ENCODE measurements at regions not wholly inside any gene's neighbourhood (a gene's known extent, or its start where the extent isn't known, plus 50 kb on each side); places are given as distances from the start of the nearest gene placed in this dataset.
"Not testable (repeated sequence)": the region's sequence is repeated elsewhere in the genome, so short reads cannot be mapped to it uniquely, and the experiment has no call there.

GRCh38 chr10:22846294-22846693, 81.6 kb upstream of the ARMC3 start:
- Histone ChIP-seq H3K9ac (ENCODE audit: low read length in 2 of 2) (no peak overlapping the region), H3K4me3 (ENCODE audit: low read length in 2 of 2) (no peak overlapping the region), H3K9me3 (ENCODE audit: control insufficient read depth in 2 of 2, low read length in 2 of 2) (no peaks in the 10 kb centered on the region), H3K4me1 (ENCODE audit: control insufficient read depth, insufficient read depth, low read length) (peaks cover 19% of the 10 kb centered on the region), H3K36me3 (ENCODE audit: control insufficient read depth in 2 of 2, insufficient read depth in 2 of 2, low read length in 2 of 2) (no peaks in the 10 kb centered on the region), H3K27me3 (ENCODE audit: control insufficient read depth in 1 of 2, insufficient read depth in 2 of 2, low read length in 2 of 2) (no peaks in the 10 kb centered on the region), H3K27ac (ENCODE audit: low read length) (no peak overlapping the region)

GRCh38 chr10:22839639-22840038, 88.2 kb upstream of the ARMC3 start:
- H3K36me3 ChIP-seq (ENCODE audit: control insufficient read depth in 2 of 2, insufficient read depth in 2 of 2, low read length in 2 of 2): no peaks in the 10 kb centered on the region
- no peak overlapping the region for H3K27ac ChIP-seq (ENCODE audit: low read length)
- no peaks in the 10 kb centered on the region for H3K27me3 ChIP-seq (ENCODE audit: control insufficient read depth in 1 of 2, insufficient read depth in 2 of 2, low read length in 2 of 2)
- H3K9ac ChIP-seq (ENCODE audit: low read length in 2 of 2): no peak overlapping the region
- H3K4me3 ChIP-seq (ENCODE audit: low read length in 2 of 2): no peak overlapping the region
- no peaks in the 10 kb centered on the region for H3K4me1 ChIP-seq (ENCODE audit: control insufficient read depth, insufficient read depth, low read length)
- H3K9me3 ChIP-seq (ENCODE audit: control insufficient read depth in 2 of 2, low read length in 2 of 2): no peaks in the 10 kb centered on the region

- Histone ChIP-seq H3K27me3 (ENCODE audit: control insufficient read depth in 1 of 2, insufficient read depth in 2 of 2, low read length in 2 of 2) (no peaks in the 10 kb centered on the region), H3K9me3 (ENCODE audit: control insufficient read depth in 2 of 2, low read length in 2 of 2) (no peaks in the 10 kb centered on the region), H3K9ac (ENCODE audit: low read length in 2 of 2) (no peak overlapping the region), H3K4me1 (ENCODE audit: control insufficient read depth, insufficient read depth, low read length) (no peaks in the 10 kb centered on the region), H3K4me3 (ENCODE audit: low read length in 2 of 2) (no peak overlapping the region), H3K27ac (ENCODE audit: low read length) (no peak overlapping the region), H3K36me3 (ENCODE audit: control insufficient read depth in 2 of 2, insufficient read depth in 2 of 2, low read length in 2 of 2) (no peaks in the 10 kb centered on the region)
These were observed 90.1 kb upstream of the ARMC3 start for GRCh38 chr10:22837771-22838170.

GRCh38 chr10:22837351-22837750, 90.5 kb upstream of the ARMC3 start:
- H3K9me3 ChIP-seq (ENCODE audit: control insufficient read depth in 2 of 2, low read length in 2 of 2): no peaks in the 10 kb centered on the region
- no peaks in the 10 kb centered on the region for H3K27me3 ChIP-seq (ENCODE audit: control insufficient read depth in 1 of 2, insufficient read depth in 2 of 2, low read length in 2 of 2)
- H3K4me1 ChIP-seq (ENCODE audit: control insufficient read depth, insufficient read depth, low read length): no peaks in the 10 kb centered on the region
- H3K9ac ChIP-seq (ENCODE audit: low read length in 2 of 2): no peak overlapping the region
- H3K36me3 ChIP-seq (ENCODE audit: control insufficient read depth in 2 of 2, insufficient read depth in 2 of 2, low read length in 2 of 2): no peaks in the 10 kb centered on the region
- no peak overlapping the region for H3K4me3 ChIP-seq (ENCODE audit: low read length in 2 of 2)
- no peak overlapping the region for H3K27ac ChIP-seq (ENCODE audit: low read length)

GRCh38 chr10:22834471-22834870, 93.4 kb upstream of the ARMC3 start:
- Histone ChIP-seq H3K36me3 (ENCODE audit: control insufficient read depth in 2 of 2, insufficient read depth in 2 of 2, low read length in 2 of 2) (no peaks in the 10 kb centered on the region), H3K9me3 (ENCODE audit: control insufficient read depth in 2 of 2, low read length in 2 of 2) (no peaks in the 10 kb centered on the region), H3K9ac (ENCODE audit: low read length in 2 of 2) (no peak overlapping the region), H3K27ac (ENCODE audit: low read length) (no peak overlapping the region), H3K4me1 (ENCODE audit: control insufficient read depth, insufficient read depth, low read length) (no peaks in the 10 kb centered on the region), H3K4me3 (ENCODE audit: low read length in 2 of 2) (no peak overlapping the region), H3K27me3 (ENCODE audit: control insufficient read depth in 1 of 2, insufficient read depth in 2 of 2, low read length in 2 of 2) (no peaks in the 10 kb centered on the region)

GRCh38 chr10:22833781-22834180, 94.1 kb upstream of the ARMC3 start:
- no peak overlapping the region for H3K4me3 ChIP-seq (ENCODE audit: low read length in 2 of 2)
- H3K27ac ChIP-seq (ENCODE audit: low read length): no peak overlapping the region
- no peaks in the 10 kb centered on the region for H3K4me1 ChIP-seq (ENCODE audit: control insufficient read depth, insufficient read depth, low read length)
- H3K36me3 ChIP-seq (ENCODE audit: control insufficient read depth in 2 of 2, insufficient read depth in 2 of 2, low read length in 2 of 2): no peaks in the 10 kb centered on the region
- no peak overlapping the region for H3K9ac ChIP-seq (ENCODE audit: low read length in 2 of 2)
- H3K9me3 ChIP-seq (ENCODE audit: control insufficient read depth in 2 of 2, low read length in 2 of 2): no peaks in the 10 kb centered on the region
- H3K27me3 ChIP-seq (ENCODE audit: control insufficient read depth in 1 of 2, insufficient read depth in 2 of 2, low read length in 2 of 2): no peaks in the 10 kb centered on the region

GRCh38 chr10:22833353-22833752, 94.5 kb upstream of the ARMC3 start:
- no peaks in the 10 kb centered on the region for H3K27me3 ChIP-seq (ENCODE audit: control insufficient read depth in 1 of 2, insufficient read depth in 2 of 2, low read length in 2 of 2)
- no peak overlapping the region for H3K27ac ChIP-seq (ENCODE audit: low read length)
- no peak overlapping the region for H3K9ac ChIP-seq (ENCODE audit: low read length in 2 of 2)
- no peaks in the 10 kb centered on the region for H3K9me3 ChIP-seq (ENCODE audit: control insufficient read depth in 2 of 2, low read length in 2 of 2)
- H3K4me1 ChIP-seq (ENCODE audit: control insufficient read depth, insufficient read depth, low read length): no peaks in the 10 kb centered on the region
- no peaks in the 10 kb centered on the region for H3K36me3 ChIP-seq (ENCODE audit: control insufficient read depth in 2 of 2, insufficient read depth in 2 of 2, low read length in 2 of 2)
- no peak overlapping the region for H3K4me3 ChIP-seq (ENCODE audit: low read length in 2 of 2)

- Histone ChIP-seq H3K9ac (ENCODE audit: low read length in 2 of 2) (no peak overlapping the region), H3K27me3 (ENCODE audit: control insufficient read depth in 1 of 2, insufficient read depth in 2 of 2, low read length in 2 of 2) (no peaks in the 10 kb centered on the region), H3K36me3 (ENCODE audit: control insufficient read depth in 2 of 2, insufficient read depth in 2 of 2, low read length in 2 of 2) (no peaks in the 10 kb centered on the region), H3K4me1 (ENCODE audit: control insufficient read depth, insufficient read depth, low read length) (no peaks in the 10 kb centered on the region), H3K27ac (ENCODE audit: low read length) (no peak overlapping the region), H3K9me3 (ENCODE audit: control insufficient read depth in 2 of 2, low read length in 2 of 2) (no peaks in the 10 kb centered on the region), H3K4me3 (ENCODE audit: low read length in 2 of 2) (no peak overlapping the region)
These were observed 95.0 kb upstream of the ARMC3 start for GRCh38 chr10:22832851-22833250.

- Histone ChIP-seq H3K27me3 (ENCODE audit: control insufficient read depth in 1 of 2, insufficient read depth in 2 of 2, low read length in 2 of 2) (no peaks in the 10 kb centered on the region), H3K36me3 (ENCODE audit: control insufficient read depth in 2 of 2, insufficient read depth in 2 of 2, low read length in 2 of 2) (no peaks in the 10 kb centered on the region), H3K4me1 (ENCODE audit: control insufficient read depth, insufficient read depth, low read length) (no peaks in the 10 kb centered on the region), H3K27ac (ENCODE audit: low read length) (no peak overlapping the region), H3K9me3 (ENCODE audit: control insufficient read depth in 2 of 2, low read length in 2 of 2) (no peaks in the 10 kb centered on the region), H3K4me3 (ENCODE audit: low read length in 2 of 2) (no peak overlapping the region), H3K9ac (ENCODE audit: low read length in 2 of 2) (no peak overlapping the region)
These were observed 95.7 kb upstream of the ARMC3 start for GRCh38 chr10:22832066-22832602.

GRCh38 chr10:22831586-22831985, 96.3 kb upstream of the ARMC3 start:
- no peaks in the 10 kb centered on the region for H3K4me1 ChIP-seq (ENCODE audit: control insufficient read depth, insufficient read depth, low read length)
- H3K27ac ChIP-seq (ENCODE audit: low read length): no peak overlapping the region
- no peak overlapping the region for H3K9ac ChIP-seq (ENCODE audit: low read length in 2 of 2)
- H3K9me3 ChIP-seq (ENCODE audit: control insufficient read depth in 2 of 2, low read length in 2 of 2): no peaks in the 10 kb centered on the region
- no peaks in the 10 kb centered on the region for H3K36me3 ChIP-seq (ENCODE audit: control insufficient read depth in 2 of 2, insufficient read depth in 2 of 2, low read length in 2 of 2)
- H3K27me3 ChIP-seq (ENCODE audit: control insufficient read depth in 1 of 2, insufficient read depth in 2 of 2, low read length in 2 of 2): no peaks in the 10 kb centered on the region
- H3K4me3 ChIP-seq (ENCODE audit: low read length in 2 of 2): no peak overlapping the region

GRCh38 chr10:22828712-22829111, 99.1 kb upstream of the ARMC3 start:
- not testable (repeated sequence) for H3K27me3 ChIP-seq (ENCODE audit: control insufficient read depth in 1 of 2, insufficient read depth in 2 of 2, low read length in 2 of 2); H3K9me3 ChIP-seq (ENCODE audit: control insufficient read depth in 2 of 2, low read length in 2 of 2); H3K4me3 ChIP-seq (ENCODE audit: low read length in 2 of 2); H3K27ac ChIP-seq (ENCODE audit: low read length); H3K9ac ChIP-seq (ENCODE audit: low read length in 2 of 2); H3K4me1 ChIP-seq (ENCODE audit: control insufficient read depth, insufficient read depth, low read length); H3K36me3 ChIP-seq (ENCODE audit: control insufficient read depth in 2 of 2, insufficient read depth in 2 of 2, low read length in 2 of 2)

Measured in stomach smooth muscle (tissue), 2 donors.